Embryonic facial prominence (tissue), 1 donor: ENCODE measurements at regions not wholly inside any gene's neighbourhood (a gene's known extent, or its start where the extent isn't known, plus 50 kb on each side); places are given as distances from the start of the nearest gene placed in this dataset.

Source experiments
- DNase-seq: peaks from one replicate; pipeline ENCODE4 v3.0.0-alpha.2; 2016; ENCODE audit errors: extremely low spot score

- no peak for DNase-seq
These were observed 1108.9 kb downstream of the BCL11B start for GRCh38 chr14:98162856-98163805.

- DNase-seq: no peak
These were observed 1108.1 kb downstream of the BCL11B start for GRCh38 chr14:98163873-98164272.

- DNase-seq: no peak
These were observed 1106.0 kb downstream of the BCL11B start for GRCh38 chr14:98165976-98166375.

GRCh38 chr14:98167275-98167674, 1104.7 kb downstream of the BCL11B start:
- DNase-seq: no peak

GRCh38 chr14:98167705-98168104, 1104.3 kb downstream of the BCL11B start:
- DNase-seq: no peak

- no peak for DNase-seq
These were observed 1103.6 kb downstream of the BCL11B start for GRCh38 chr14:98168211-98168985.

DNA sequence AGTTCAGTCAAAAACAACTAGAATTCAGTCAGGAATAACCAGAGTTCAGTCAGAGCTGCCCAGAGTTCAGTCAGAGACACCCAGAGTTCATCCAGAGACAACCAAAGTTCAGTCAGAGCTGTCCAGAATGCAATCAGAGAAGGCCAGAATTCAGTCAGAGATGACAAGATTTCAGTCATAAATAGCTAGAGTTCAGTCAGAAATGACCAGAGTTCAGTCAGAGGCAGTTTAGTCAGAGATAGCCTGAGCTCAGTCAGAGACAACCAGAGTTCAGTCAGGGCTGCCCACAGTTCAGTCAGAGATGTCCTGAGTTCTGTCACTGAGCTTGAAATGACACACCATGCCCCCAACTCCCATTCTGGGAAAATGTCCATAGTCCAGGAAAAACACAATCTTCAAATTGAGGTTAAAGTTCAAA, 1102.8 kb downstream of the BCL11B start:
- no peak for DNase-seq

GRCh38 chr14:98170575-98170974, 1101.4 kb downstream of the BCL11B start:
- no peak for DNase-seq

DNA sequence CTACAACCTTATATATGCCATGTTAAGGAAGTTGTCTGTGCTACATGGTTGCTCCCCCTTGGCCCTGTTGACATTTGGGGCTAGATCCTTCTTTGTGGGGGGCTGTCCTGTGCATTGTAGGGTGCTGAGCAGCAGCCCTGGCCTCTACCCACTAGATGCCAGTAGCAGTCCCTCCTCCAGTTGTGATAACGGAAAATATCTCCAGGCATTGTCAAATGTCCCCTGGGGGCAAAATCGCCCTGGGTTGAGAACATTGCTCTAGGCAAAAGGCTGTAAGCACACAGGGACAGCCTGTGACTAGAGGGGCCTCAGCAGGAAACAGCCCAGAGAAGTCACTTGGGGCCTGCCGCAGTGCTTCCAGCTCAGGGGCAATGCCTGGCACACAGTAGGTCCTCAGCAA, 1100.3 kb downstream of the BCL11B start:
- no peak for DNase-seq

DNA sequence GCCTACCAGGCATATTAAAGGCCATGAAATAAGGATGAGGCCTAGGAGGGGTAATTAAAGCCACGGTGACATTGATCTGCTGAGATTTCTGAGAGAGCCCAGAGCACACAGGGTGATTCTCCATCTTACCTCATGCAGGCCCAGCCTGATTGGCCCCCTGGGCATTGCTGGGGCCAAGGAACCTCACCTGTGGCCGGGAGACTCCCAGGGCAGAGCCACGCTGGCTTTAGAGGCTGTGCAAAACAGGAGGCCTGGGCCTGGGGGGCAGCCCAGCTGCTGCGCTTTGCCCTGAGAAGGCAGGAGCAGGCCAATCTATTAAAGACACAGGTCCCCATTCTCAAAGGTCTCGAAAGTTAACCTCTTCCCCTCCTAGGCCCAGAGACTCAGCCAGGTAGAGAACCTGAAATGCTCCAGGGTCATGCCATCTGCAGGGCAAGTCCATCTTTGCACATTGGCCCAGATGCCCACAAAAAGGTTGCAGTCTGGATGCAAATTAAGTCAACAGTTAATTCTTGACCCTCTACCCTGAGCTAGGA, 1099.7 kb downstream of the BCL11B start:
- DNase-seq: no peak

DNA sequence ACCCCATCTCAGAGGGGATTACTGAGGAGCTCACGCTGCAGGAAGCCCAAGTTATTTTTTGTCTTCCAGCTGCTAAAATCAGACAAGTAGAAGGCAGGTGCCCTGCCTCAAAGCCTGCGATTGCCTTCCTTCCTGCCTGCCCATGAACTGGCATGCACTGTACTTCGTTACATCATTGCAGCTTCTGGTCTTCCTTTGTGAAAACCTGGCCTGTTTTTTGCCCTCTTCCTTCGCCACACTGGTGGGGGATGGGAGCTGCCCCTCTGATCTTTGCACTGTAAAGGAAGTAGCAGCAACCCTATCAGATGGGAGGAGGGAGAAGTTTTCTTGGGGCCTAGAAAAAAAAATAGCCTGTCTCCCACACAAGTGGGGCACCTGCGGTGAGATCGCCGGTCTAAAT, 1098.7 kb downstream of the BCL11B start:
- no peak for DNase-seq

- no peak for DNase-seq
These were observed 1098.0 kb downstream of the BCL11B start for GRCh38 chr14:98174041-98174440.

- no peak for DNase-seq
These were observed 1096.6 kb downstream of the BCL11B start for GRCh38 chr14:98175436-98175835.

DNA sequence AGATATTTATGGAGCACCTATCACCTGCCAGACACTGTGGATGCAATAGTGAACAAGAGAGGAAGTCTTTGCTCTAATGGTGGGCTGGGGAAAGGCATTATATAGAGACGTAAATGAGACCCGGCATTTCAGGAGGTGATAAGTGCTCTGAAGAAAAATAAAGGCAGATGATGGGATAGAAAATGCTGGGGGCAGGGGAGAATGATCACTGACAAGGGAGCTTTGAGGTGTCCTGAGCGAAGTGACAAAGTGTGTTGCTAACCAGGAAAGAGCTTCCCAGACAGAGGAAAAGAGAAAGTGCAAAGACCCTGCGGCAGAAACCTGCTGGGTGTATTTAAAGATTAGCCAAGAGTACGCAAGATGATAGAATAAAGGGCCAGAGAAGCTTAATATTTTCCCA, 1096.1 kb downstream of the BCL11B start:
- no peak for DNase-seq

DNA sequence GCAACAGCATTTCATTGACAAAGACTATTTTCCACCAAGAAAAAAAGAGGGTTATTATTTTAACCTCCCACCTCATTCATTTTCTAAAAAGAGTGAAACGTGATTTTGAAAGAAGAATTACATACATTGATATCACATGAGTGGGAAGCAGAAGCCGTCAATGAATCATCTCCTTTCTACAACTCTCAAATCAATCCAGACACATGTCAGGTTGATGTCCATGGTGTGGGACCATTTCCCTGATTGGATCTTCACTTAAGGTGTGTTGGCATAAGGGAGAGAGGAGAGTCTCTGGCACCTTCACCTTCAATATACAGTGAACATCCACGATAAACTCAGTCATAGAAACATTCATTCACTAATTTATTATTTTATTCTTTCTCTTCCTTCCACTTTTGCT, 1095.1 kb downstream of the BCL11B start:
- no peak for DNase-seq

- no peak for DNase-seq
These were observed 1094.4 kb downstream of the BCL11B start for GRCh38 chr14:98177551-98177950.

DNA sequence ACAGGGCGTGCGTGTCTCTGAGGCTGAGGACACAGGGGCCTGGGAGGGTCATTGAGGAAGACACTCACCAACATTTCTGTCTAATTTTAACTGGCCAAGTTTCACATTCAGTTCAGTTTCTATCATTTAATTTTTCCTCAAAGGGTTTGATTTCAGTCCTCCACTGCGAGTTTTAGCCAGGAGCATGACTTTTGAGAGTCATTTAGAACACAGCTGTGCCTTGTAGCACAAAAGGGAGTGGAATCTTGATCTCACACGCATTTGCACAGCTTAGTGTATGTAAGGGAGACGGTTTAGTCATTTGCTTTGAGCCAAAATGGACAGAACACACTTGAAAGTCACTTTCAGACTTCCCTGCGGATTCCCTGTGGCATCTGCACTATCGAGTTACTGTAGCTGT, 1090.8 kb downstream of the BCL11B start:
- DNase-seq: no peak

GRCh38 chr14:98181768-98182167, 1090.2 kb downstream of the BCL11B start:
- no peak for DNase-seq

DNA sequence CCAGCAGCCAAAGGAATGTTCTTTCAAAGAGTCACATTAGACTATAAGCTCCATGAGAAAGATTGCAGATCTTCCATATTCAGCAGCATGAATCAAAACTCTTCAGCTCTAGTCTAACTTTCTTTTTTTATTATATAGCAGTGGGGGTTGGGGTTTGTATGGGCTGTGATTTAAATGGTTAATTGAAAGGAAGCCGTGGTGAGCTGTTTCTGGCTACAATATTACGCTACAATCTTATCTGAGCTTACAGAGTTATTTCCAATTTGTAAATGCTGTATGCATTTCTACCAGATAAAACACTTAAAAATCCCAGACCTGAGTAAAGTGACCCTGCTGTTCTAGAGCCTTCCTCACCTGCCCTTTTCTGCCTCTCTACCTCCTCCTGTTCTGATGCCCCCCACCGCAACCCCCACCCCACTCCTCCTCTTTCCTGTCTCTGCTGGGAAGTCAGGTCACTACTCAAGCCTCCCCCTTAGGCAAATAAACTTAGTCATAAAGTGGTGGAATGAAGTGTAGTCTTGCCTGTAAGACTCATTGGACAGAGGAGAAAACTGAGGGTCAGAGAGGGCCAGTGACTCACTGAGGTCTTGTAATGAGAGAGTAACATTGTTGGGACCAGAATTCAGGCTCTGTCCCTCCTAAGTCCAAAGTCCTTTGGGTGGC, 1089.5 kb downstream of the BCL11B start:
- no peak for DNase-seq

- DNase-seq: no peak
These were observed 1088.4 kb downstream of the BCL11B start for GRCh38 chr14:98183556-98183955.

DNA sequence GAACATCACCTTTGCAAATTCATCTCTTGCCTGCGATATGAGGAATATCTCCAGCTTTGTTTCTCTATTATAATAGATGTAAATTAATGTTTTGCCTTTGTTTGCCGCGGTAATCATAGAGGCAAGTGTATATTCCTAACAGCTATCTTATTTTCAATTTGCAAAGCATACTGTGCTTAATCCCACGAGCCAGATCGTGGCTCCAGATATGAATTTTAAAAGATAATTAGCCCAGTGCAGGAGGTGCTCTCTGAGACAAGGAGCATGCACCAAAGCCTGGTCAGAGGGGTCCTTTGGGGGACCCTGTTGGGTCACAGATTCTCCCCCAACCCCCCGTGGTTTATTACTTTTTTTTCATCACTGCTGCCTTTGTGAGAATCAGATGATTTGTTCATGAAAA, 1087.5 kb downstream of the BCL11B start:
- no peak for DNase-seq

DNA sequence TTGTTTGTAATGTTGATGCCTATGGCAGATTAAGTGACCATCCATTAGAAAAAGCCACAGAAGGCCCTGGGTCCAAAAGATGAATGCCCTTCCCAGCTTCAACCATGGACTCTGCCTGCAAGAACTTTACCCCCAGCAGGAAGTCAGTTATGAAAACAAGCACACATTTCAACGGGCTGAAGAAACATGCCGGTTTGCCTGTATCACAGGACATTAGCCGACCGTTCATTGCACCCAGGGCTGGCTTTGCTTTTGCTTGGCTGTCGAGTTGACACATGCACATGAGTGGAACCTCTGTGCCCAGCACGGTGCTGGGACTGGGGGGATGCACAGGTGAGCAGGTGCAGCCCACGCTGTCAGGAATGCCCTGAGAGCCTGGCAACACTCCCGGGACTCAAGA, 1087.0 kb downstream of the BCL11B start:
- no peak for DNase-seq
